ENCODE measurements at regions not wholly inside any gene's neighbourhood (a gene's known extent, or its start where the extent isn't known, plus 50 kb on each side); places are given as distances from the start of the nearest gene placed in this dataset.

DNA sequence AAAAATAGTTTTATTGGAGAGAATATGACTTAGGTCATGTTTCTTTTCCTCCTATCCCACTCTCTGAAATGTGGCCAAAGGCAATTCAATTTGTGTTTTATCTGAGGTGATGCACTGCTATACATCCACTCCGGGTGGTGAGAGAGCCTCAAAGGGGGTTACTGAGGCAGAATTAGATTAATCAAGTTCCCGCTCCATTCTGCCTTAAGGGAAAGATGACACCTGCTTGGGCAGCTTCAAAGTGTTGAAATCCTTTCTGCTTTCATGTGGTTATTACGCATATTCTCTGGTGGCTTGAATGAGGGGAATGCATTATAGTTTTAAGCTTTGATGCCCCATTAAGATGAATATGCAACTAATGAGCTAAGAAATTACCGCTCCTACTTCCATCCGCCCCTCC lies 213.0 kb upstream of the TMEFF2 start:
- CTCF ChIA-PET: no interaction called here
- Mint-ChIP-seq H3K9me3 (ENCODE audit: unreplicated experiment) (no peaks in the 10 kb centered on the region), H3K27ac (ENCODE audit: unreplicated experiment) (no peak overlapping the region), H3K4me3 (ENCODE audit: unreplicated experiment) (no peak overlapping the region), H3K36me3 (ENCODE audit: insufficient read depth, unreplicated experiment) (no peaks in the 10 kb centered on the region), H3K4me1 (ENCODE audit: low read depth, unreplicated experiment) (no peaks in the 10 kb centered on the region), H3K27me3 (ENCODE audit: insufficient read depth, unreplicated experiment) (peaks cover 7% of the 10 kb centered on the region)
- intact Hi-C loops (cut with micrococcal nuclease; ENCODE audit: unreplicated experiment): no loop called here
- Histone ChIP-seq H3K9me3 (no peaks in the 10 kb centered on the region), H3K36me3 (ENCODE audit: control insufficient read depth, insufficient read depth, low read length) (no peaks in the 10 kb centered on the region), H3K4me1 (no peaks in the 10 kb centered on the region), H3K4me3 (ENCODE audit: low read depth, low read length) (no peak overlapping the region), H3K27me3 (replicated peaks; ENCODE audit: control insufficient read depth, insufficient read depth, low read length) (no peaks in the 10 kb centered on the region)
- TF ChIP-seq, protein P1, sequence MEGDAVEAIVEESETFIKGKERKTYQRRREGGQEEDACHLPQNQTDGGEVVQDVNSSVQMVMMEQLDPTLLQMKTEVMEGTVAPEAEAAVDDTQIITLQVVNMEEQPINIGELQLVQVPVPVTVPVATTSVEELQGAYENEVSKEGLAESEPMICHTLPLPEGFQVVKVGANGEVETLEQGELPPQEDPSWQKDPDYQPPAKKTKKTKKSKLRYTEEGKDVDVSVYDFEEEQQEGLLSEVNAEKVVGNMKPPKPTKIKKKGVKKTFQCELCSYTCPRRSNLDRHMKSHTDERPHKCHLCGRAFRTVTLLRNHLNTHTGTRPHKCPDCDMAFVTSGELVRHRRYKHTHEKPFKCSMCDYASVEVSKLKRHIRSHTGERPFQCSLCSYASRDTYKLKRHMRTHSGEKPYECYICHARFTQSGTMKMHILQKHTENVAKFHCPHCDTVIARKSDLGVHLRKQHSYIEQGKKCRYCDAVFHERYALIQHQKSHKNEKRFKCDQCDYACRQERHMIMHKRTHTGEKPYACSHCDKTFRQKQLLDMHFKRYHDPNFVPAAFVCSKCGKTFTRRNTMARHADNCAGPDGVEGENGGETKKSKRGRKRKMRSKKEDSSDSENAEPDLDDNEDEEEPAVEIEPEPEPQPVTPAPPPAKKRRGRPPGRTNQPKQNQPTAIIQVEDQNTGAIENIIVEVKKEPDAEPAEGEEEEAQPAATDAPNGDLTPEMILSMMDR (IDR thresholded peaks at IDR 0.05; ENCODE audit: insufficient read depth in 1 of 2, low read depth in 1 of 2, low read length in 1 of 2, severe bottlenecking in 1 of 2, unreplicated experiment in 1 of 2): no peak
- POLR2A ChIA-PET: no interaction called here
- no peak for DNase-seq
- no TSS peak for BruUV-seq (replicated peaks)

DNA sequence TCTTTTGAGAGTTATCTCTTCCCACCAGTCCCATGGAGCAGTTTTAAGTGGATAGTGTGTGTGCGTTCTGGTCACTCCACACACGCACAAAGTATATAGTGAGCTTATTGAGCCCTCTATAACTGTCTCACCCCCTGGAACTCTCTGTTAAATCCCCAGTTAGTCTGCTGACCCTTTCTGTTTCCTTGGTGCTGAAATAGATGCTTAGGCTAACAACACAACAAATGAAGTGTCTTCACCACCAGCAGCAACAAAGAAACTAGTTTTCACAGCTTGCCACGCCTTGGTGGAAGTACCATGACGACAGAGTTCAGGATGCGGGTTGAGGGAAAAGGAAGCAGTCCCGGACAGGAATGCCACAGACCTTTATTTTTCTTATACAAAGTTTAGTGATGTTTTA lies 203.5 kb upstream of the TMEFF2 start:
- Mint-ChIP-seq H3K27ac (ENCODE audit: unreplicated experiment) (no peak overlapping the region), H3K9me3 (ENCODE audit: unreplicated experiment) (no peaks in the 10 kb centered on the region), H3K36me3 (ENCODE audit: insufficient read depth, unreplicated experiment) (no peaks in the 10 kb centered on the region), H3K27me3 (ENCODE audit: insufficient read depth, unreplicated experiment) (no peaks in the 10 kb centered on the region), H3K4me1 (ENCODE audit: low read depth, unreplicated experiment) (no peaks in the 10 kb centered on the region), H3K4me3 (ENCODE audit: unreplicated experiment) (no peak overlapping the region)
- TF ChIP-seq, protein P1 (IDR thresholded peaks at IDR 0.05; ENCODE audit: insufficient read depth in 1 of 2, low read depth in 1 of 2, low read length in 1 of 2, severe bottlenecking in 1 of 2, unreplicated experiment in 1 of 2): no peak
- no peaks in the 10 kb centered on the region for H3K9me3 ChIP-seq
- no peaks in the 10 kb centered on the region for H3K4me1 ChIP-seq
- intact Hi-C loops (cut with micrococcal nuclease; ENCODE audit: unreplicated experiment): no loop called here
- BruUV-seq (replicated peaks): no TSS peak
- CTCF ChIA-PET: no interaction called here
- no peaks in the 10 kb centered on the region for H3K27me3 ChIP-seq (replicated peaks; ENCODE audit: control insufficient read depth, insufficient read depth, low read length)
- no peak overlapping the region for H3K4me3 ChIP-seq (ENCODE audit: low read depth, low read length)
- no peak for DNase-seq
- no peaks in the 10 kb centered on the region for H3K36me3 ChIP-seq (ENCODE audit: control insufficient read depth, insufficient read depth, low read length)
- POLR2A ChIA-PET: no interaction called here

DNA sequence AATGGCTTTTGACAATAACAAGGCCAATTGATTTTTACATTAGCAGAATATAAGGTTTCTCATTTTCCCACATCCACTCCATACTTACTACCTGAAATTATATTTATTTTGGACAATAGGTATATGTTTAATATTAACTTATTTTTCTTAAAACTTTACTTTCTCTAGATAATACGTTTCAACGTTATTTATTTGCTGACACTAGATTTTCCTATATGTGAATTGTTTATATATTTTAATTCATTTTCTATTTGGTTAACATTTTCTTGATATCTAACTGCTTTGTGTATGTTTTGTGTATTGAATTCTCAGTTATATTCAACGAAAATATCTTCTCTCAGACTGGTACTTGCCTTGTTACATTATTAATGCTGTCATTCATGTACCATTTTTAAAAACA lies 199.9 kb upstream of the TMEFF2 start:
- H3K4me1 ChIP-seq: no peaks in the 10 kb centered on the region
- BruUV-seq (replicated peaks): no TSS peak
- H3K36me3 ChIP-seq (ENCODE audit: control insufficient read depth, insufficient read depth, low read length): no peaks in the 10 kb centered on the region
- no peak overlapping the region for H3K4me3 Mint-ChIP-seq (ENCODE audit: unreplicated experiment)
- H3K36me3 Mint-ChIP-seq (ENCODE audit: insufficient read depth, unreplicated experiment): no peaks in the 10 kb centered on the region
- CTCF ChIA-PET: no interaction called here
- H3K27me3 Mint-ChIP-seq (ENCODE audit: insufficient read depth, unreplicated experiment): no peaks in the 10 kb centered on the region
- H3K4me3 ChIP-seq (ENCODE audit: low read depth, low read length): no peak overlapping the region
- TF ChIP-seq, protein P1 (IDR thresholded peaks at IDR 0.05; ENCODE audit: insufficient read depth in 1 of 2, low read depth in 1 of 2, low read length in 1 of 2, severe bottlenecking in 1 of 2, unreplicated experiment in 1 of 2): no peak
- POLR2A ChIA-PET: no interaction called here
- H3K9me3 Mint-ChIP-seq (ENCODE audit: unreplicated experiment): no peaks in the 10 kb centered on the region
- H3K27ac Mint-ChIP-seq (ENCODE audit: unreplicated experiment): no peak overlapping the region
- DNase-seq: no peak
- H3K27me3 ChIP-seq (replicated peaks; ENCODE audit: control insufficient read depth, insufficient read depth, low read length): no peaks in the 10 kb centered on the region
- H3K9me3 ChIP-seq: no peaks in the 10 kb centered on the region
- no peaks in the 10 kb centered on the region for H3K4me1 Mint-ChIP-seq (ENCODE audit: low read depth, unreplicated experiment)
- intact Hi-C loops (cut with micrococcal nuclease; ENCODE audit: unreplicated experiment): no loop called here
